ENCODE measurements at regions not wholly inside any gene's neighbourhood (a gene's known extent, or its start where the extent isn't known, plus 50 kb on each side); places are given as distances from the start of the nearest gene placed in this dataset.
A peak's percentile ranks its signal among the peaks of the same experiment; 100 is the strongest.

- DNase-seq = no peak
Observed at GRCh38 chr1:8096105-8097011, 70.2 kb upstream of the ERRFI1 start.

GRCh38 chr1:8095584-8095983 is 69.5 kb upstream of the ERRFI1 start:
- H3K36me3 ChIP-seq = no peaks in the 10 kb centered on the region
- H3K27me3 ChIP-seq = no peaks in the 10 kb centered on the region
- H3K27ac ChIP-seq = peak overlapping the region in 5 of 10 donors; percentile 7 to 85 (median 54)
- DNase-seq (no peak), ATAC-seq (no peak)
- intact Hi-C loops (cut with DNase I) = no loop called here
- H3K9me3 ChIP-seq = peaks cover 0 to 5% (median 0%) of the 10 kb centered on the region in 11 donors
- H3K4me3 ChIP-seq = no peak overlapping the region
- peaks cover 0 to 62% (median 20%) of the 10 kb centered on the region in 9 donors for H3K4me1 ChIP-seq
- 96 to 97% methylated on average over 5 of the region's 5 CpGs for WGBS, 2 donors
- TF ChIP-seq CTCF (IDR thresholded peaks at IDR 0.05) = no peak

More at GRCh38 chr1:8096105-8097011, 70.2 kb upstream of the ERRFI1 start:
- H3K4me1 ChIP-seq = peaks cover 0 to 54% (median 19%) of the 10 kb centered on the region in 9 donors
- no peak for TF ChIP-seq CTCF (IDR thresholded peaks at IDR 0.05)
- no peaks in the 10 kb centered on the region for H3K36me3 ChIP-seq
- peaks cover 0 to 5% (median 0%) of the 10 kb centered on the region in 11 donors for H3K9me3 ChIP-seq
- ATAC-seq = peak in 3 of 8 donors; percentile 23 to 46 (median 35)
- intact Hi-C loops (cut with DNase I) = no loop called here
- H3K4me3 ChIP-seq = no peak overlapping the region
- H3K27ac ChIP-seq = peak overlapping the region in 8 of 10 donors; percentile 6 to 85 (median 61)
- 56 to 66% methylated on average over 12 of the region's 12 CpGs for WGBS, 2 donors
- H3K27me3 ChIP-seq = no peaks in the 10 kb centered on the region

GRCh38 chr1:8094481-8095241 is 68.6 kb upstream of the ERRFI1 start:
- no peak overlapping the region for H3K4me3 ChIP-seq
- TF ChIP-seq CTCF (IDR thresholded peaks at IDR 0.05) = no peak
- DNase-seq = no peak
- H3K9me3 ChIP-seq = peaks cover 0 to 5% (median 0%) of the 10 kb centered on the region in 11 donors
- ATAC-seq = peak in 3 of 8 donors; percentile 37 to 64 (median 45)
- WGBS, 2 donors = 50 to 53% methylated on average over 18 of the region's 18 CpGs
- H3K27ac ChIP-seq = peak overlapping the region in 4 of 10 donors; percentile 49 to 85 (median 56)
- no peaks in the 10 kb centered on the region for H3K27me3 ChIP-seq
- peaks cover 0 to 69% (median 23%) of the 10 kb centered on the region in 9 donors for H3K4me1 ChIP-seq
- intact Hi-C loops (cut with DNase I) = no loop called here
- no peaks in the 10 kb centered on the region for H3K36me3 ChIP-seq

- Histone ChIP-seq H3K4me1 (peaks cover 0 to 68% (median 25%) of the 10 kb centered on the region in 9 donors), H3K27ac (no peak overlapping the region), H3K9me3 (no peaks in the 10 kb centered on the region), H3K27me3 (no peaks in the 10 kb centered on the region), H3K4me3 (no peak overlapping the region), H3K36me3 (no peaks in the 10 kb centered on the region)
- DNase-seq (no peak), ATAC-seq (no peak)
- no peak for TF ChIP-seq CTCF (IDR thresholded peaks at IDR 0.05)
- intact Hi-C loops (cut with DNase I) = no loop called here
- WGBS, 2 donors = 93 to 95% methylated on average over 10 of the region's 10 CpGs
Observed at GRCh38 chr1:8093221-8093980, 67.3 kb upstream of the ERRFI1 start.
